SW 1271 (cell line): ENCODE measurements at regions not wholly inside any gene's neighbourhood (a gene's known extent, or its start where the extent isn't known, plus 50 kb on each side); places are given as distances from the start of the nearest gene placed in this dataset.

Experiments used
- DNase-seq, 2 experiments: peaks; one replicate each; lab custom pipeline; 2025; lab: John Stamatoyannopoulos, UW

- DNase-seq = no peak
Measured at GRCh38 chr1:208909011-208909984, 665.1 kb upstream of the PLXNA2 start.

DNA sequence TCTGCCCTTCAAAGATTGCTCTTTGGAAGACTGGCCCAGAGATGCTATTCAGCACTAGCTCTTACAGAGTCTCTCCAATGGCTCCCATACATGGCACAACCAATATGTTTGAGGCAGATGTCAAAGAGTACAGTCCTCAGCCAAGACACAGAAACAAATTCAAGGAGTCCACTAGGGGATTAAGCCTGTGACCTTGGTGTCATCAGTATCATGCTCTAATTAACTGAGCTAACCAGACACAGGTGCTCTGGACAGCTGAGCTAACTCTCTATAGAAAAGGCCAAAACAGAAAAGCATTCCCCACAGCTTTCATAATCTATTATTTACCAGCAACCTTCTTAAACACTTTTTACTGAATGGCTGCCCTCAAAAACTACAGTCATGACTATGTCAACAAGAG, 666.0 kb upstream of the PLXNA2 start:
- no peak for DNase-seq

DNA sequence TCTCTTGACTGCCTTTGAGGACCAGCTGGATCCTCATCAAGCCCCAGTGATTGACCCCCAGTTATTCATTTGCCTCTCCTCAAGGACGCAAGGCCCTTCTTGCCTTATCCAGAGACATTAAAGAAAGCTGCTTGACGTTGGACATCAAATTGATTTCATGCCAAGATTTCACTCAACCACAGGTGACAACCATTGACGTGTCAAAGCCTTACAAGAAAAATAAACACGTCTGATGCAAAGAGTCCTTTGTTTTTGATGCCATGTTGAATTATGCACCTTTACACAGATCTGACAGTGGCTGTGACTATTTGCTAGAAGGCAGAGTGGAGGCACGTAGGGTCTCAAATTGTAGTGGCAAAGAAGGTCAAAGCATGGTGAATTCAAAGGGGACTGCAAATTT, 666.2 kb upstream of the CAMK1G start:
- DNase-seq = no peak

- DNase-seq = no peak
Measured at GRCh38 chr1:208917723-208918122, 665.8 kb upstream of the CAMK1G start.

DNA sequence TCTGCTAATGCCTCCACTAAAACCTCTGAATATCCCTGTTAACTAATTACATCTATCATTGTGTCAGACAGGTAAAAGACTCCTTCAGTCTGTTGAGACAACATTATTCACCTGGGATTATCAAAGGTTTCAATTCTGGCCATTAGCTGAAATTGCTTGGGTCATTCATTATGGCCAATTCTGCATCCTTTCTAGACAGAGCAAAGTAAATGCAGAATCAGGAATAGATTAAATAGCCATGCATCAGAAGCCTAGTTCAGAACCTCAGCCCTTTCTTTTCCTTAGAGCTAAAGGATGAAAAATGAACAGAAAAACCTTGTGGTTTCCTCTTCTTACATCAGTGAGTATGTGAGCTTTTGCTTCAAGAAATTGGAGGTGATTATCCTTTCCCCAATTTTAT, 665.4 kb upstream of the CAMK1G start:
- no peak for DNase-seq

DNA sequence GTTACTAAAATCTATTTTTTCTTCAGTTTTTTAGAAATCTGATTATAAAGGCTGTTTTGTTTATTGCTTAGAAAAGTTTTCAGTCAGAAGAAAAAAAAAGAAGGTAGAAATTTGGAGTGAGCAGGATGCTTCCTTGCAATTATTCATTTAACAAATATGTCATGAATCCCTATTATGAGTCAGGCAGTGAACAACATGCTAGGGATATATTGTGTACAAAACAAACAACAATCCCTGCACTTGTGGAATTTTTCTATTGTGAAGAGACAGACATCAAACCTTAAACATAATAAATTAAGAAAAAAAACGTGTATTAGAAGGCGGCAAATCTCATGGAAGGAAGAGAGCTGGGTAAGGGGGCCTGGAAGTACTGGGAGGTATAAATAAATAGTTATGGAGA, 664.1 kb upstream of the CAMK1G start:
- peak; percentile 13 to 57 for DNase-seq

DNA sequence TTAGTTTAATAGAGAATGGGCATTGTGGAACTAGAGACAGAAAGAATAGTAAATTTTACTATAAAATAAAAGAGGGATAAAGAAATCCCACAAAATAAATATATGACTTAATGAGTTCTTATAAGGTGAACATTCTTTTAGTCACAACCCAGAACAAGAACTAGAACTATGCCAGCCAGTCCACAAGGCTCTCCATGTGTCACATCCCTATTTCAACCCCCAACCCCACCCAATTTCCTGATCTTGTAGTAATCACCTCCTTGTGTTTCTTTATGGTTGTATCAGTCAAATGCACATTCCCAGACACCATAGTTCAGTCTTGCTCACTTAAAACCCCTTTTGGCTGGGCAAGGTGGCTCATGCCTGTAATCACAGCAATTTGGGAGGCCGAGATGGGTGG, 662.3 kb upstream of the CAMK1G start:
- no peak for DNase-seq

DNA sequence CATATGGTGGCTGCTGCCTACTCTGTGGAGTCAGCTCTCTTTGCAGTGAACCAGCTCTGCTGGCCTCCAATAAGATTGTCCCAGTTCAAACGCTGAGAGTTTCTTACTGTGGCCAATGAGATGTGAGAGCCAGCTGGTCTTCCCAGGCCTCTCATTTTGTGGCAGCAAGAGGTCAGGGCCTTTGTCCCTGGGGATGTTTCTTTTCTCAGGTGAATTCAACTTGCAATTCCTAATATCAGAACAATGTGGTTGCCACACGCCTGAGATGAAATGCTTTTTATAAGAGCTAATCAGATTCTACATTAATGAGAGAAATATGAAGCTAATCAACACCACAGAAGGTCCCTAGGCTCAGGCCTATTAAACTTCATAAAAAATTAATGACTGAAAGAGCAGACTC, 660.1 kb upstream of the CAMK1G start:
- no peak for DNase-seq

GRCh38 chr1:208923946-208924720, 659.4 kb upstream of the CAMK1G start:
- DNase-seq = no peak

GRCh38 chr1:208924928-208925327, 658.6 kb upstream of the CAMK1G start:
- DNase-seq = no peak

DNA sequence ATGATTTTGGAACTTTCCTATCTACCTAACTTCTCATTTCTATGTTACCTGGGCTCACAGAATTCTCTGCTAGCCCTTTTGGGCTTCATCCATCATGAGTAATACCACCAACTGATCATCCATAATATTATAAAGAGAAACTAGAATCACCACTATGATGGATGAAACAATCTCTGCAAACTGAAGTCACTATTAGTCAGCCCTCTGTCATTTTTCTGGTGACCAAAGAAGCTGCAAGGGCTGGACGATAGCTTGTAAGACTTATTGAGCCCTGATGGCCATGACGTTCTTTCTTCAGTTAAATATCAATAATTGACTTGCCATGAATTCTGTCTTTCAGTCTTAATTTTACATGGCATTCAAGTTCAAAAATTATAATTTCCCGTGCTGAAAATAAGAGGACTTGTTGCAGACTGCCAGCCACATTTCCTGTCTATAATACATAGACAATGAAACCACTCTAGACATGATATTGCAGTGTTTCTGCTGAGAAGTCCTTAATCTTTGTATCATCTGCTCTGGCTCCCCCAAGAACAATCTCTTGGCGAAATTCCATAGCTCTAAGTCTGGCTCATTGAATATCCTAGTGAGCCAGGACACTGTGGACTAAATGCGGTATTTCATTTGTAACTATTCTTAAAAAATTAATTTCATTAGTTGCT, 655.0 kb upstream of the CAMK1G start:
- no peak for DNase-seq

DNA sequence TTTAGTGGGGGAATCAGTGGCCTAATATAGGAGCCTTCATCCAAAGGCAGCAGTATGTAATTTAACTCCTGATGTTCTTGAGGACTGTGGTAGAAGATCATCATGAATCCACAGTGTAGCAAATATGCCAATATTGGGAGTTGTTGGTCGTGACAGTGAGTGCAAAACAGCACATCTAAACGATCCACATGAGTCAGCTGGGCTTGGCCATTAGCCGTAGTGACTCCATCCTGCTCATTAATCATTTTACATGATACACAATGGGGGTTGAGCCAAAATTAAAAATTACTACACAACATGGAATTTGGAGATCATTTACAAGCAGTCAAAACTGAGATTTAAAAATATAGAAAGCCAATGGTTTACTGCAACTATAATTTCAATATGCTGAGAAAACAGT, 653.9 kb upstream of the CAMK1G start:
- DNase-seq = no peak

GRCh38 chr1:208931936-208932335, 651.6 kb upstream of the CAMK1G start:
- DNase-seq = no peak

- no peak for DNase-seq
Measured at GRCh38 chr1:208933984-208934525, 649.5 kb upstream of the CAMK1G start.

GRCh38 chr1:208934933-208935332, 648.6 kb upstream of the CAMK1G start:
- DNase-seq = no peak

- DNase-seq = no peak
Measured at GRCh38 chr1:208935517-208936187, 647.9 kb upstream of the CAMK1G start.

- no peak for DNase-seq
Measured at GRCh38 chr1:208939537-208940085, 643.9 kb upstream of the CAMK1G start.

DNA sequence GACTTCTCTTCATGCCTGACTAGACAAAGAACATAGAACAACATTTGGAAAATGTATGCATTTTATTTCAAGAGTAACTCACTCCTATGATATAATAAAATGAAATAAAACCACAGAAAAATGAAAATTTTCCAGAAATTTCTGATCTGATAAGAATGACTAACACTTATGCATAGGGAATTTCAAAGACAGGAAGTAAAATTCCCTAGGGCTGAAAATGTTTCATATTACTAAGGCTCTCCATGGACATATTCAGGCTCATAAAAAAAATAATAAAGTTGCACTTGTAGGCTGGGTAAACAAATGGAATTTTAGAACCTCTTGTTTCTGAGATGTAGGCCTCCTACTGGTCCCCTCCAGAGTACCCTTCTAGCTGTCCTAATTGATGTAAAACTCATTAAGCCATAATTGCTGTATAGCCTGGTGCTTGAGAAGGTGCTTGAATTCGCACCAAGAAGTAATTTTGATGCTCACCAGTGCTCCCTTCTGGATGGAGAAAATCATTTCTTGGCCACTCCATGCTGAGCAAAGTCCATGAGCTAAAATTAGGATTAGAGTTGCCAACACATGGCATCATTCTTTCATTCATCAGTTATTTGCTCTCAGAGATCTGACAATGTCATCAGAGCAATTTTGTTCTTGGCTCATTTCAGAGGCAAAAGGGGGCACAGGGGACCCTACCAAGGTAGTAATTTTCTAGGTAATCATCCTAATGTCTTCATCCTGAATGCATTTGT, 641.0 kb upstream of the CAMK1G start:
- no peak for DNase-seq

DNA sequence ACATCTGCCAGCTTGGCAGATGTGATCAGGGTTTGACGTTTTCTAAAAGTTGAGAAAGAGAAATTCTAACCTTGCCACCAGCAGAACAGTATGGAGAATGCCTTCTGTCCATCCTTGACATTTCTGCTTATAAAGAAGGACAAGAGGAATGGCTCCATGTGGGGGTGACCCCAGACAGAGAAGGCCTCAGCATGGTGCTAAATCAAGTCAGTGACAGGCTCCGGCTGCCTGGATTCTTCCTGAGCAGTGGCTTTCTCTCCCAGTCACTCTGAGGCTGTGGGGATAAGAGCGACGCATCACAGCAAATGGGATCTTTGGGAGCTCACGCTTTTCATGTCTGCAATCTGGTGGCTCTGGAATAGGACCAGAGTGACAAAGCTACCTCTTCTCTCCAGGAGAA, 640.2 kb upstream of the CAMK1G start:
- DNase-seq = no peak

GRCh38 chr1:208944981-208945451, 638.5 kb upstream of the CAMK1G start:
- DNase-seq = no peak

DNA sequence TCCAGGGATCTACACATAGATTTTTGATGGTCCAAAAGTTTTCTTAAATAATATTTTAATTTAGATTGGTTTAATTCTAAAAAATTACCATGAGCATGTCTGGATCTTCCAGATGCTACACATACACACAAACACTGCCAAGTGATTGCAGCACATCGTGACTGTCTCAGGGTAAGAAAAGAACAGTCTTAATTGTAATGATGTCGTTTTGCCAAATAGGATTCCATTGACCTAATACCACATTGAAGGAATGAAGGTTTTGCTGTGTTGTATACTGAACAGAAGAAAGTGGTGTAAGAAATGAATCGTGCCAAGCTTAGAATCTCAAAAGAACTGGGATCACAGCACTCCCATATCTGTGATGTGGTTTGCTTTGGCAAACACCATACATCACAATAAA, 633.3 kb upstream of the CAMK1G start:
- no peak for DNase-seq
